ENCODE measurements at regions not wholly inside any gene's neighbourhood (a gene's known extent, or its start where the extent isn't known, plus 50 kb on each side); places are given as distances from the start of the nearest gene placed in this dataset.

GRCh38 chr1:88068407-88068960, 615.6 kb upstream of the PKN2 start:
- Mint-ChIP-seq H3K4me1 (ENCODE audit: low read depth, unreplicated experiment) (peaks cover 8% of the 10 kb centered on the region), H3K27me3 (ENCODE audit: unreplicated experiment) (no peaks in the 10 kb centered on the region), H3K27ac (ENCODE audit: unreplicated experiment) (no peak overlapping the region), H3K9me3 (ENCODE audit: low read depth, unreplicated experiment) (no peaks in the 10 kb centered on the region), H3K36me3 (ENCODE audit: insufficient read depth, unreplicated experiment) (no peaks in the 10 kb centered on the region), H3K4me3 (ENCODE audit: low read depth, unreplicated experiment) (no peak overlapping the region)
- TF ChIP-seq CTCF (IDR thresholded peaks at IDR 0.05; ENCODE audit: unreplicated experiment), result no peak
- intact Hi-C loops (cut with micrococcal nuclease; ENCODE audit: unreplicated experiment), result loop anchor here (10.0 kb wide), 2 partner anchors 384 to 744 kb away; partner anchors contain the start of gene LMO4
- no TSS peak for BruUV-seq (replicated peaks)
- CTCF ChIA-PET, result no interaction called here
- DNase-seq, result no peak

DNA sequence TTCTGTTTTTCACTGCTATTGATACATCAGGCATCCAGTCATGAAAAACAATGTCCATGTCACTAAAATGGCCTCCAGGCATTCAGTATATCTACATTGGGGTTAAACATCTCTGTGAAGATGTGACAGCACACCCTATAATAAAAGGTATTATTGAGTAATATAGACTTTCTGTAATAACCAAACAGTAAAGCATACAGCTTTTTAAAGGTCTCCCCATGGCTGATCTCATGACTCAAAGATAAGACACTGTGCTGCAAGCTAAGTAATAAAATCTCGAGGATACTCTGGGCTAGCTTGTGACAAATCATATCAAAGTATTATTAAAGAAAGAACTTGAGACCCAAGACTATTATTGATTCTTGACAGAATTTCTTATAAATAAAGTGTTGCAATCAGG, 613.1 kb upstream of the PKN2 start:
- H3K4me1 Mint-ChIP-seq (ENCODE audit: low read depth, unreplicated experiment), result no peaks in the 10 kb centered on the region
- H3K27me3 Mint-ChIP-seq (ENCODE audit: unreplicated experiment), result no peaks in the 10 kb centered on the region
- H3K9me3 Mint-ChIP-seq (ENCODE audit: low read depth, unreplicated experiment), result no peaks in the 10 kb centered on the region
- CTCF ChIA-PET, result no interaction called here
- H3K4me3 Mint-ChIP-seq (ENCODE audit: low read depth, unreplicated experiment), result no peak overlapping the region
- no peaks in the 10 kb centered on the region for H3K36me3 Mint-ChIP-seq (ENCODE audit: insufficient read depth, unreplicated experiment)
- BruUV-seq (replicated peaks), result no TSS peak
- DNase-seq, result no peak
- intact Hi-C loops (cut with micrococcal nuclease; ENCODE audit: unreplicated experiment), result no loop called here
- no peak for TF ChIP-seq CTCF (IDR thresholded peaks at IDR 0.05; ENCODE audit: unreplicated experiment)
- H3K27ac Mint-ChIP-seq (ENCODE audit: unreplicated experiment), result no peak overlapping the region

GRCh38 chr1:88074661-88075060, 609.4 kb upstream of the PKN2 start:
- Mint-ChIP-seq H3K9me3 (ENCODE audit: low read depth, unreplicated experiment) (no peaks in the 10 kb centered on the region), H3K36me3 (ENCODE audit: insufficient read depth, unreplicated experiment) (no peaks in the 10 kb centered on the region), H3K27ac (ENCODE audit: unreplicated experiment) (no peak overlapping the region), H3K4me1 (ENCODE audit: low read depth, unreplicated experiment) (no peaks in the 10 kb centered on the region), H3K4me3 (ENCODE audit: low read depth, unreplicated experiment) (no peak overlapping the region), H3K27me3 (ENCODE audit: unreplicated experiment) (no peaks in the 10 kb centered on the region)
- BruUV-seq (replicated peaks), result no TSS peak
- TF ChIP-seq CTCF (IDR thresholded peaks at IDR 0.05; ENCODE audit: unreplicated experiment), result no peak
- no peak for DNase-seq
- intact Hi-C loops (cut with micrococcal nuclease; ENCODE audit: unreplicated experiment), result no loop called here
- CTCF ChIA-PET, result no interaction called here

GRCh38 chr1:88075813-88076212, 608.3 kb upstream of the PKN2 start:
- no peak for TF ChIP-seq CTCF (IDR thresholded peaks at IDR 0.05; ENCODE audit: unreplicated experiment)
- BruUV-seq (replicated peaks), result no TSS peak
- Mint-ChIP-seq H3K9me3 (ENCODE audit: low read depth, unreplicated experiment) (no peaks in the 10 kb centered on the region), H3K36me3 (ENCODE audit: insufficient read depth, unreplicated experiment) (no peaks in the 10 kb centered on the region), H3K4me1 (ENCODE audit: low read depth, unreplicated experiment) (no peaks in the 10 kb centered on the region), H3K4me3 (ENCODE audit: low read depth, unreplicated experiment) (no peak overlapping the region), H3K27ac (ENCODE audit: unreplicated experiment) (no peak overlapping the region), H3K27me3 (ENCODE audit: unreplicated experiment) (no peaks in the 10 kb centered on the region)
- intact Hi-C loops (cut with micrococcal nuclease; ENCODE audit: unreplicated experiment), result no loop called here
- DNase-seq, result no peak
- CTCF ChIA-PET, result no interaction called here
